ENCODE measurements at regions not wholly inside any gene's neighbourhood (a gene's known extent, or its start where the extent isn't known, plus 50 kb on each side); places are given as distances from the start of the nearest gene placed in this dataset.
"Not testable (repeated sequence)": the region's sequence is repeated elsewhere in the genome, so short reads cannot be mapped to it uniquely, and the experiment has no call there.

DNA sequence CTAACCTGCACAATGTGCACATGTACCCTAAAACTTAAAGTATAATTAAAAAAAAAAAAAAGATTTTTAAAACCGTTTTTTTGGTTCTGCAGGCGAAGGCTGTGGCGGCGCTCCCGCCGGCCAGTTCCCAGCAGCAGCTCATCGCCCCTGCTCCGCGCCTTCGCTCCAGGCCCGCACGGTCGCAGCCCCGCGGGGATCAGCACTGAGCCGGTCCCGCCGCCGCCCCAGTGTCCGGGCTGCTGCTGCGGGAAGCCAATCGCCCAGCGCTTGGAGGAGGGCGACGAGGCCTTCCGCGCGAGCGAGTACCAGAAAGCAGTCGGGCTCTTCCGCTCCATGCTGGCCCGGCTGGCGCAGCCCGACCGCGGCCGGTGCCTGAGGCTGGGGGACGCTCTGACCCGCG lies 572.8 kb downstream of the TUBA3C start:
- FAIRE-seq; H3K27me3 ChIP-seq (ENCODE audit: control insufficient read depth, insufficient read depth, low read length); H3K36me3 ChIP-seq (ENCODE audit: control insufficient read depth, insufficient read depth, low read length); DNase-seq (ENCODE audit: low read depth); H3K4me3 ChIP-seq (ENCODE audit: low read depth, low read length): not testable (repeated sequence)

DNA sequence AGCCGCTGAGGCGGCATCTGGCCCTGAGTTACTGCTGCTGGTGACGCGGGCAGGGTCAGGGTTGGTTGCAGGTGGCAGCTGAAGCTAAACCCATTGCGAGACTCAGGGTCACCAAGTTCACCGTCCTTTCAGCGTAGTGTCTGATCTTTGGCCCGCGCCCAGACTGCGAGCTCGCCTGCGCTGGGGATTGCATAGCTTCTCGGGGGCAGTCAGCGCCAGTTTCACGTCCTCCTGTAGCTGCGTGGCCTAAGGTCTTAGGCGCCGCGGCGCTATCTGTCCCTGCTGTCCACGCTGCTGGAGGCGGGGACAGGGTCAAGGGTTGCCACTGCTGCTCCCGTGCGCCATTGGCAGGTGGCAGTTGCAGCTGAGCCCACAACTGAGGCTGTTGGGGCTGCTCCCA lies 581.3 kb downstream of the TUBA3C start:
- not testable (repeated sequence) for H3K36me3 ChIP-seq (ENCODE audit: control insufficient read depth, insufficient read depth, low read length); H3K4me3 ChIP-seq (ENCODE audit: low read depth, low read length); FAIRE-seq; DNase-seq (ENCODE audit: low read depth); H3K27me3 ChIP-seq (ENCODE audit: control insufficient read depth, insufficient read depth, low read length)

DNA sequence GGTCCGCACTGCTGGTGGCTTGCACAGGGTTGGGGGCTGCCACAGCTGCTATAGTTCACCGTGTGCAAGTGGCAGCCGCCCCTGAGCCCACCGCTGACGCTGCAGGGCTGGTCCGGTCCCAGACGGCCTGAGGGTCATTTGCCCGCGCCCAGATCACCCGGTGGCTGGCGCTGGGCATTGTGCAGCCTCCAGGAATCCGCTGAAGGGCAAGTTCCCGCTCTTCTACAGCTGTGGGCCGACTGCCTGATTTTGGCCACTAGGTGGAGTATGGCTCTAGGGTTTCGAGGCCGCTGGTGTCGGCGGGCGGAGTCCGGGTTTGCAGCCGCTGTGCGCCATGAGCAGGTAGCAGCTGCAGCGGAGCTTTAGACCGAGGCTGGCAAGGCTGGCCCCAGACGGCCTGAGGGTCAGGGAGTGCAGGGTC lies 581.8 kb downstream of the TUBA3C start:
- H3K36me3 ChIP-seq (ENCODE audit: control insufficient read depth, insufficient read depth, low read length); DNase-seq (ENCODE audit: low read depth); FAIRE-seq; H3K27me3 ChIP-seq (ENCODE audit: control insufficient read depth, insufficient read depth, low read length); H3K4me3 ChIP-seq (ENCODE audit: low read depth, low read length): not testable (repeated sequence)

DNA sequence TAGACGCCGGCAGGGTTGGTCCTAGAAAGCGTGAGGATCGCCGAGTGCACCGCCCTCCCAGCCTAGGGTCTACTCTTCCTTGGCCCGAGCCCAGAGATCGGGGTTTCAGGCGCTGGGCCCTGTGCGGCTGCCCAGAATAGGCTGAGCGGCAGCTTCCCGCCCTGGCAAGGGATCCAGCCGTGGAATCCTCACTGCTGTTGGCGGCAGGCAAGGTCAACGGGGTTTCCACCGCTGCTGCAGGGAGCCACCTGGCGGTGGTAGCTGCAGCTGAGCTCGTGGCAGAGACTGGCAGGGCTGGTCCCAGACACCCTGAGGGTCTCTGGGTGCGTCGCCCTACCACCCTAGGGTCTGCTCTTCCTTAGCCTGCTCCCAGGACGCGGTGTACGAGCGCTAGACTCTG lies 583.1 kb downstream of the TUBA3C start:
- not testable (repeated sequence) for DNase-seq (ENCODE audit: low read depth); H3K4me3 ChIP-seq (ENCODE audit: low read depth, low read length); H3K36me3 ChIP-seq (ENCODE audit: control insufficient read depth, insufficient read depth, low read length); FAIRE-seq; H3K27me3 ChIP-seq (ENCODE audit: control insufficient read depth, insufficient read depth, low read length)

DNA sequence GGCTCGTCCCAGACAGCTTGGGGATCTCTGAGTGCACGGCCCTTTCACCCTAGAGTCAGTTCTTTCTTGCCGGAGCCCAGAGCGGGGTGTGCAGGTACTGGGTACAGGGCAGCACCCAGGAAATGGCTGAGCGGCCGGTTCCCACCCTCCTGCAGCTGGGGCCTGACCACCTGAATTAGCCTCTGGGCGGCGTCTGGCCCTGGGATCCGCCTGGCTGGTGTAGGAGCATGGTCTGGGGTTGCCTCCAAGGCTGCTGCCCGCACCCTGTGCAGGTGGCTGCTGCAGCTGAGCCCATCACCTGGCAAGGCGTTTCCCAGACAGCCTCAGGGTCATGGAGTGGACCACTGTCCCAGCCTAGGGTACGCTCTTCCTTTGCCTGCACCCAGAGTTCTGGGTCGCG lies 583.7 kb downstream of the TUBA3C start:
- not testable (repeated sequence) for H3K36me3 ChIP-seq (ENCODE audit: control insufficient read depth, insufficient read depth, low read length); H3K4me3 ChIP-seq (ENCODE audit: low read depth, low read length); H3K27me3 ChIP-seq (ENCODE audit: control insufficient read depth, insufficient read depth, low read length); FAIRE-seq; DNase-seq (ENCODE audit: low read depth)

DNA sequence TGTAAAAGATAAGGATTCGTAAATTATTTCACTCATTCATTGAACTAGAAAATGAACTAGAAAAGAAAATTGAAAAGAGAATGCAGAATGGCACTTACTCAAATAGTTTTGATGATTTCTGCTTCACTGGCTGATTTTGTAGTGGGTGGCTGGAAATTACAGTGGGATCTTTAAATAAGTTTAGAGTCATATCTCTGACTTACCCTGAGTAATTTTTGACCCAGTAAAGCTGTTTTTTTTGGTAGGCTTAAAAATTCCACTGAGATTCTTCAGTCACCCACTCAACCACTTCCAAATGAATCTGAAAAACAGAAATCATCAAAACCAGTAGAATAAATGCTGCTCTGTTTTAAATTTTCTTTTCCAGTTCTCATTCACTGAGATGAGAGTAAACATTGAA lies 604.5 kb downstream of the TUBA3C start:
- DNase-seq (ENCODE audit: low read depth); H3K36me3 ChIP-seq (ENCODE audit: control insufficient read depth, insufficient read depth, low read length); FAIRE-seq; H3K27me3 ChIP-seq (ENCODE audit: control insufficient read depth, insufficient read depth, low read length); H3K4me3 ChIP-seq (ENCODE audit: low read depth, low read length): not testable (repeated sequence)

DNA sequence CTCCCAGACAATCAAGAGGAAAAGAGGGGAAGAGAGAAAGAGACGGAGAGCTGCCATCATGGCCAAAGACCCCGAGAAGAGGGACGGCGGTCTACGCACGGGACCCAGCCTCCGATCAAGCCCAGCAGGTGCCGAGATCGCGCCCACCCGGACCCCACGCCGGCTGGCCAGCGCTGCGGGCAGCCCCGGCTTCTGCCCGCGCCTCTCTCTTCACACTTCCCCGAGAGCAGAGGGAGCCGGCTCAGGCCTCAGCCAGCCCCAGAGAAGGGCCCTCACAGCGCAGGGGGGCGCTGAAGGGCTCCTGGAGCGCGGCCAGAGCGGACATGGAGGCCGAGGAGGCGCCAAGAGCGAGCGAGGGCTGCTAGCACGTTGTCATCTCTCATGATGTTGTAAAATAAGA lies 613.7 kb downstream of the TUBA3C start:
- not testable (repeated sequence) for H3K27me3 ChIP-seq (ENCODE audit: control insufficient read depth, insufficient read depth, low read length); FAIRE-seq; H3K36me3 ChIP-seq (ENCODE audit: control insufficient read depth, insufficient read depth, low read length); DNase-seq (ENCODE audit: low read depth); H3K4me3 ChIP-seq (ENCODE audit: low read depth, low read length)

All from bronchial epithelial cell (primary cell).